Endometrium (tissue), 2 donors: ENCODE measurements at regions not wholly inside any gene's neighbourhood (a gene's known extent, or its start where the extent isn't known, plus 50 kb on each side); places are given as distances from the start of the nearest gene placed in this dataset.
A peak's percentile ranks its signal among the peaks of the same experiment; 100 is the strongest.

ENCODE experiments used
- FAIRE-seq: peaks from 2 replicates; lab custom pipeline; 2012; peaks lifted over from hg19 to GRCh38; lab: Jason Lieb, UNC
- donor health status: control.
- donor health status: control.

DNA sequence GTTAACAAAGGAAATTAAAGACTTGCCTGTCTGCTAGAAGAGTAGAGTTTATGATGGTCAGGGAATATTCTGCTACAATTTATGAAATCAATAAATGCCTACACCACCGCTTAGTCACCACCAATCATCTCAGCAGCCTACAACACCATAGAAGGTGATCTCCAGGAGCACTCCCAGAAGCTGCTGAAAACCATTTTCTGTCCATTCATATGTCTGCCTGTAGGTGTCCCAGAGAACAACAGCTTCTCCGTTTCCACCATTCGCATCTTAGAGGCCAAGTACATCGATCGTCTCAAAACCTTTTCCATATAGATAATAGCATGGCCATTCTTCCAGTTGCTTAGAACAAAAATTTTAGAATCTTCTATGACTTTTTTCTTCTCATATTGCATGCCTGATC, 303.4 kb downstream of the KCNC2 start:
- FAIRE-seq, result no peak

DNA sequence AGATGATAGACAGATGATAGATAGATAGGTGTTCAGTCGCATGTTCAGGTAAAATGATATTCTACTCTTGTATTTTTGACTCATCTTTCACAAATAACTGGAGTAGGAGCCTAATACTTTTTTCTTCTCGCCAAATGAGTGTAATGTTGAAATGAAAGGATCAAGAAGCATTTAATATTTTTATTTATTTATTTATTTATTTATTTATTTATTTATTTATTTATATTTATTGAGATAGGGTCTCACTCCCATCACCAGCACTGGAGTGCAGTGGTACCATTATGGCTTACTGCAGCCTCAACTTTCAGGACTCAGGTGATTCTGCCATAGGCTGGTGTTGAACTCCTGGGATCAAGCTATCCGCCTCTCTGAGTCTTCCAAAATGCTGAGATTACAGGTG, 298.8 kb downstream of the KCNC2 start:
- no peak for FAIRE-seq

DNA sequence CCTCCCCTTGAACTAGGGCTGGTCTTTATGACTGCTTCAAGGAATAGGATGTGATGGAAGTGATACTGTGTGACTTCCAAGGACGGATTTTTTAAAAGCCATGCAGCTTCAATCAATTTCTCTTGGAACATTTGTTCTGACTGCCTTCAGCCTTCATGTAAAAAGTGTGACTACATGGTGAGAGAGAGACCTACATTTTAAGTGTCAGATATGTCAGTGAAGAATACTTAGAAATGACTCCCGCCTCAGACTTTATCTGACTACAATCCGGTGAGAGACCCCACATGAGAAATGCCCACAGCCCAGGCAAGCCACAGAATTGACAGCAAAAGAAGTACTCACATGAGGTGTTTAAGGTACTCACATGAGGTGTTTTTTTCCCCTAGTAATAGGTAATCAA, 295.3 kb downstream of the KCNC2 start:
- no peak for FAIRE-seq

DNA sequence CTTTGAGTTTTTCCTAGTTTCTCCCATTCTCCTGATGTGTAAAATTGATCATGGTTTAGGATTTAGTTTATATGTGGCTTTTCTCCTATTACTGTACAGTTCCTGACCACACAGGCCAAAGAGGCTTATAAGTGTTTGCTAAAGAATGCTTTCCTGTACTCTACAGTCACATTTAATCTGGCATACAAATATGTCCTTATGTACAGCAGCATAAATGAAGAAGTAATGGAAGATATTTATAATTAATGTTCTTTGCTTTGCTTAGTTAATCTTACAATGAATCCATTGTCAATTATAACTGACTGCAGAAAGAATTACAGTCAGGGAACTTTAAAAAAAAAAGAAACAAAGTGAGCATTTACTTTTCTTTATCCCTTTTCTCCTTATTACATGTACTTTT, 293.9 kb downstream of the KCNC2 start:
- no peak for FAIRE-seq

DNA sequence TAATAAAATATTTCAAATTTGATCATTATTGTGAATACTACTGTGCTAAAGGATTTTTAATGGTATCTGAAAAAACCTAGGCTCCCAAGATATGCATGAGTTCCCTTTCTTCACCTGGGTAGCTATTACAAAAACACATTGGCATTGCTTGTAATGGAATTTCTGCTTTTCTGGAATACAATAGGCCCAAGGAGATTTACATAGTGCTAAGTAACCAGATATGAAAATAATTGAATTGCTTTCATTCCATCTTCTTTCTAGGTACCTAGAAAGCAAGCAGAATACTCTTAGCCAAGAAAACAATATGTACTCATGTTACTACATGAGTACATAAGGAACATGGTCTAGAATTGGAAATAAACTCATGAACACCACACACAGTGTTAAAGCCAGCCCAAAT, 291.9 kb downstream of the KCNC2 start:
- no peak for FAIRE-seq

DNA sequence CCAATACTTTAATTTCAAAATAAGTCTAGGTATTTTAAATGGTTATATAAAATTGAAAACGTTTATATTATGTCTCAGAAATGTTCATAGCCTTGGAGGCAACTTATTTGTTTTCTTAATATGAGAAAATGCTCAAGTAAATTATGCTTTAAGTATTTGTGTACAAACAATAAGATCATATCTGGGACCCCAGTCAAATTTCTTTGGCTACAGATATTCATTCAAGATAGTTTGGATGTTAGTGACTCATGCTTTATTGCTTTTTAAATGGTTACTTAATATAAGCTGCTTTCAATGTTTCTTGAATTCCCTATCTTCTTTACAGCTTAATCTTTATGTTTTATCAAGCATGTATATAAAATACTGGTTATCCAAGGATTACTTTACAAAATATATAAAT, 291.3 kb downstream of the KCNC2 start:
- no peak for FAIRE-seq

DNA sequence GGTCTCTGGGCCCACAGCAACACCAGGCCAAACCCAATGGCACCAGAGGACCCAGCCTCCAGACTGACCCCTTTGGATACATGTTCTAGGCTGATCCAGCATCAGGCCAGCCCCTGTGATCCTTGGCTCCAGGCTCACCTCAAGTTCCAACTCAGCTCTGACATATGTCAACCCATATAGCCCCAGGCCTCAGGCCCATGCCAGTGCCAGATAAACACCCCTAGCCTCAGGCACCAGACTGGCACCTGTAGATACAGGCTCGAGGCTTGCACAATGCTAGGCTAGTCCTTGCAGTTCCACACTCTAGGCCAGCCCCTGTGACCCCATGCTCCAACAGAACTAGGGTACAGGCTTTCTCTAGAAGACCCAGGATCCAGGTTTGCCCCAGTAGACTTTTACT, 287.5 kb downstream of the KCNC2 start:
- no peak for FAIRE-seq

DNA sequence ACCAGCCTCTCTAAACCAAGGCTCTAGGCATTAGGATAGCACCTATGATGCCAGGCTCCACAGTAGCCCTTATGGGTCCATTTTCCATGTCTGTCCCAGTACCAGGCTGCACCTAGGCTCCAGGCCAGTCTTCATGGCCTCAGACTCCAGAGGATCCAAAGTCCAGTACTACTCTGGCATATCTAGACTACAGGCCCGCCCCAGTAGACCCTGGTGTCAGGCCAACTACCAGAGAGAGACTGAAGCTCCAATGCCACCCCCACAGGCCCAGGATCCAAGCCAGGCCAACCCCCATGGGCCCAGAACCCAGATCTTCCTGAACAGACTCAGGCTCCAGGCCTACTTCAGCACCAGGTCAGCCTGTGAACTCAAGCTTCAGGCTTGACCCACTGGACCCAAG, 287.0 kb downstream of the KCNC2 start:
- FAIRE-seq, result no peak

DNA sequence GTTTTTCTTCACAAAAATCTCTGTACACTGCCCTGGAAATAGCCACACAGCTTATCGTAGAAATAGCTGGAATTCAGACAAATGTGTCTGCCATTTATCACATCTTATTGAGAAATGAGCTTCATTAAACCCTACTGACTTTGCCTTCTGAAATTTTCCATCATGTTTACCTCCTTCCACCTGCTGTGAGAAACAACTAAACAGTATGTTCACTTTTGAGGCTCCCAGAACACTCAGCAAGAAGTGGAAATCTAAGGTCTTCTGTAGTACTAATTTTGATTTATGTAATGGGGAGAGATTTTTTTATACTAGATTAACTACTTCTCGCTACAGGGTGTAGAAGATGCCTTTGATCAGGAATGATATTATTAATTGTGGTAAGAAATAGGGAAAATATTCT, 268.0 kb downstream of the KCNC2 start:
- no peak for FAIRE-seq

DNA sequence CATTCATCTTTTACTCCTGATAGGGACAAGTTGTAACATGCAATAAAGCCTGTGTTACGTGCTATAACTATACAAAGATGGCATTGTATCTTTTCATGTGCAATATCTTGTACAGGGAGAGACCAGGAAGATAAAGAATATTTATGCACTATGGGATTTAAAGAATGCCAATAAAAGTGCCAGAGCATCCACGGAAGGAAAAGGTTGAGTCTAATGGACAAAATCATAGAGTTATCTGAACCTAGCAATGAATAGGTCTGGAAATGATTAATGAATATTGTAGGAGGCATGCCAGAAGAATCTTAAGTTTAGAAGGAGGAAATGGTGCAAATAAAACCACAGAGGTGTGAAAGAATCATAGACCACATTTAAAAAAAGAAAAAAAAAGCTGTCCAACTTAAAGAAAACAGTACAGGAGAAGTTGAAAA, 263.9 kb downstream of the KCNC2 start:
- no peak for FAIRE-seq

DNA sequence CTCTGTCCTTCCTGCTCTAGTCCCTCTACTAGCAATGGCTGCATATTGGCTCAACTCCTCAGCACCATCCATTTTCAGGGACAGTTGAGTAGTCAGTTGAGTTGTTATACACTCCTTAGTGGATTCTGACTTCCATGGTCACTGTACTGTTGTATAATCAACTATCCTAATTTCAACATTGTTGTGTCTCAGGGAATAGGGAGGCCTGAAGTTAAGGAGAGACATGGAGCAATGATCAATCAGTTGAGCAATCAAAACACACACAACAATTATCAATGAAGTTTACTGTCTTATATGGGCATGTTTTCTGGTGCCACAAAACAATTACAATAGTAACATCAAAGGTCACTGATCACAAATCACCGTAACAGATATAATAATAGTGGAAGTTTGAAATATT, 255.9 kb downstream of the KCNC2 start:
- no peak for FAIRE-seq

DNA sequence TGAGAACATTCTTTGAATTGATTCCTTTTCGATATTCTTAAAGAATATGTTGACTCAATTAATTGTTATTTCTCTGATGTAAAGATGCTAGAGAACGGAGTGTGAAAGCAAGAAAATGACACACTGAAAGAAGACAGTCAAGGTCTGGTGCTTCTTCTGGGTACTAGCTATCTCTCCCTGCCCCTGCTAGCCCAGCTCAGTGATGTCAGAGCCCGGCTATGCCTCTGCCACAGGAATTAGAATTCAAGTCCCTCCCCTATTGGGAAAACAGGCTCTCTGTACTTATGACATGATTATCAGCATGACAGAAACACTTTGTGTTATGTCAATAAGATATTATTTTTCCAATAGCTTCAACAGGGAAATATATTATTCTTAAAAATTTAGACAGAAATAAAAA, 252.4 kb downstream of the KCNC2 start:
- FAIRE-seq, result no peak

DNA sequence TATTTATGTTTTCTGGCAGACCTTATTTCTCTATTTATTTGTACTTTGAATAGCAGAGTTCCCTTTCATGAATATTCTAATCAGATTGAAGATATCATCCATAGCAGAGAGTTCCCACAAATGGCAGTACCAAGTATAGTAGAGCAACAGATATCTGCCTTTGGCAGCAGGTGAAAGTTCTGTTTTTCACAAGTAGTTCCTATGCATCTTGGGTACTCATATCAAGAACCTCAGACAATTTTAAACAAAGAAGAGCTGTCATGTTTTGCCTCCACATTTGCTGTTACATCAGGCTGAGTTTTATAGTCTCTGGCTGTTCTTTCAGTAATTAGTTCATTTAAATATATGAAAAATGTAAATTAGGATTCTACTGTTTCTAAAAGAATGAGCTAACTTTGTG, 252.0 kb downstream of the KCNC2 start:
- no peak for FAIRE-seq

DNA sequence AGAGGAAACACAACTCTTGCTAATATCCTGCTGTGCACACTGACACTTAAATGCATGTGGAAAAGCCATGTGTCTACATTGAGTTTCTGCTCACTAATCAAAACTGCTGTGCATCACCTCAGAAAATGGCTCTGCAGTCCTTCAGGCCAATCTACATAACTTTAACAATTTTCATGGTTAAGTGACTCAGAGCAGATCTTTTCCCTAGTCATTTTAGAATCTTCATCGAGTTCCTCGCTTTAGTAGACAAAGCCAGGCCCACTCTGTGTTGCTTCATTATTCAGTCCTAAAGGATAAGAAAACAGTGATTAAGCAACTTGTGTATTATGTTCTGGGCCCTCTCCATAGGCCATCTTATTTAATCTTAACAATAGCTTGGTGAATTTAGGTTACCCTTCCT, 250.0 kb downstream of the KCNC2 start:
- FAIRE-seq, result no peak

DNA sequence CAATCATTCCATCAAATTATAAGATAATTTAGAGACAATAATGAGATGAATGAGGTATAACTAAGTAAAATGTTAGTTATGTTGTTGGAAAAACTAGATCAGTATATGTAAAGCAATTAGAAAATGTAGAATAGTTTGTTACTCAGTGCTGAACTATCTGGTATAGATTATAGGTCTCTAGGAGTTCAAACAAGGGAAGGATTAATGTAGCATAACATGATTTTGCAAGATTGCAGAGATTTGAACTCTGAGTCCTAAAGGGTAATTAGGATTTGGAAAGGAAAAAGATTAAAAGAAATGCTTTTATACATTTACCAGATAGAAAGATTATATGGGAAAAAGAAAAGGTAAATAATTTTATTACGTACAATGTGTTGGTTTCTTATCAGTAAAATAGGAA, 246.3 kb downstream of the KCNC2 start:
- FAIRE-seq, result no peak

DNA sequence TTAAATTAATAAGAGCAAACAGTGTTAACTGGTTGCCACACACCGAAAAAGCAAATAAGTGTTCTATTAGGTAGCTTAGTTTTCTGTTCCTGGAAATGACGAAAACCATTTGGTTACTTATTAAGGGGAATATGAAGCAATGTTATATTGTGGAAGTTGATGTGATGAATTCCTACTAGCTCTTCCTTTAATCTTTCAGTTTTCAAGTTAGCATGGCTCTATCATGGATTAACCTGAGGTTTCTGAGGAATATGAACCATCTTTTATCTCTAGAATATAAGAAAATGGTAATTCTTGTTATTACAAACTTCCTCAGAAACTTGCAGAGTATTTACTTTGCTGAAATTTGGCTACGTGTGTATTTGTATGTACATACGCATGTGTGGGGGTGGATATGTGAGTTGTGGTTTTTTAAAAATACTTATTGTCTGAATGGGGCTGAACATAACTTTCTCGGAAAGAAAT, 245.7 kb downstream of the KCNC2 start:
- no peak for FAIRE-seq

DNA sequence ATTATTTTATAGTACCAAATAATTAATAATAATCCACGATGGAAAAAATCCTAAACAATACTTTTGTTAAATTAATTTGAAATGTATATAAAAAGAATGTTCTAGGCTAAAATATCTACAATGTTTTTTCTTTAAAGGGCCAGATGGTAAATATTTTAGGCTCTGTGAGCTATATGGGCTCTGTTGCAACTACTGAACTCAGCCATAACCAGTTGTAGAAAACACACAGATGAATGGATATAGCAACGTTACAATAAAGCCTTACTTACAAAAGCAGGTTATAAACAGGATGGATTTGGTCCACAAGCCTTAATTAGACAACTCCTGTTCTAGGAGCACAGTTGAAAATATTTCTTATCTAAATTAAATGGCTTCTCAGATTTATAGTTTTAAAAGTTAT, 245.2 kb downstream of the KCNC2 start:
- no peak for FAIRE-seq

DNA sequence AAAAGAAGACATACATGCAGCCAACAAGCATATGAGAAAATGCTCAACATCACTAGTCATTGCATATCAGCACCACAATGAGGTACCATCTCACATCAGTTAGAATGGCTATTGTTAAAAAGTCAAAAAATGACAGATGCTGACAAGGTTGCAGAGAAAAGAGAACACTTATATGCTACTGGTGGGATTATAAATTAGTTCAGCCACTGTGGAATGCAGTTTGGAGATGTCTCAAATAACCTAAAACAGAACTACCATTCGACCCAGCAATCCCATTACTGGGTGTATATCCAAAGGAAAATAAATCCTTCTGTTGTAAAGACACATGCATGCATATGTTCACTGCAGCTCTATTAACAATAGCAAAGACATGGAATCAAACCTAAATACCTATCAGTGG, 238.4 kb downstream of the KCNC2 start:
- FAIRE-seq, result no peak

DNA sequence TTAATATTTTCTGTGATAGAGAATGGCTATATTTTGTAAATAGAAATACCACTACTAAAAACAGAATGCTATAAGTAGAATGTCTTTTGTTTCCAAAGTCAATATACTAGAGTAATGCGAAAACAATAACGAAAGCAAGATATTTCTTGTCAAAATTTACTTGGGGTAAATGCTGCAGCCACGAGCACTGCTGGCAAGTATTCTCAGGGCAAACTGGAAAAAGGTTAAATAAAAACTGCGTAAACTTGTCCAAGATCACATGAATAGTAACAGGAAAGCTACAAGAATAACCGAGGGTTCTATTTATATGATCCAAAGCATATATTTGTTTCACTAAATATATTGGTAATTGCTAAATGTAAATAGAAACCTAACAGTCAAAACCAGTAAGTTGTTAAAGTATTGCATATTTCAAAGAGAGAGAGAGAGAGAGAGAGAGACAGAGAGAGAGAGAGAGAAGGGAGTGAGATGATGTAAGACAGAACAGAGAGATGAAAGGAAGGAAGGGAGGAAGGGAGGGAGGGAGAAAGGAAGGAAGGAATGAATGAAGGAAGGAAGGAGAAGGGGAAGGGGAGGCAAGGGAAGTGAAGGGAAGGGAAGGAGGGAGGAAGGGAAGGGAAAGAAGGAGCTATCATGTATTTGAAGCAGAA, 231.7 kb downstream of the KCNC2 start:
- FAIRE-seq, result no peak

DNA sequence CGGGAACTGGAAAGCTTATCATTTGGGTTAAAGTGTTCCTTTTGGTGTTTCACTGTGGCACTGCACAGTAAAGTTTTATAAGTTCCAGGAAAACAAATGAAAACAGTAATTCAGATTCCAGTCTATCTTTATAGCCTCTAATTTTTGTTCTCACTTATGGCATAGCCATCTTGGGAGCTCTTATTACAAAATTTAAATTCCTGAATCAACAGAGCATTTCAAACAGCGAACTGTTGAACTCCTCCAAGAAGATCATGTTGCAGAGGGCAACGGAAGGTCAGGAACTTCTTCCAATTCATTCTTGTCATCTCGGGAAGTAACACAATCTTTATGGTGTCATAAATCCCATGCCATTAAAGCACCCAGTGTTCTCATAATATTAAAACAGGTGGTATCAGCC, 229.1 kb downstream of the KCNC2 start:
- peak; percentile 99 for FAIRE-seq

DNA sequence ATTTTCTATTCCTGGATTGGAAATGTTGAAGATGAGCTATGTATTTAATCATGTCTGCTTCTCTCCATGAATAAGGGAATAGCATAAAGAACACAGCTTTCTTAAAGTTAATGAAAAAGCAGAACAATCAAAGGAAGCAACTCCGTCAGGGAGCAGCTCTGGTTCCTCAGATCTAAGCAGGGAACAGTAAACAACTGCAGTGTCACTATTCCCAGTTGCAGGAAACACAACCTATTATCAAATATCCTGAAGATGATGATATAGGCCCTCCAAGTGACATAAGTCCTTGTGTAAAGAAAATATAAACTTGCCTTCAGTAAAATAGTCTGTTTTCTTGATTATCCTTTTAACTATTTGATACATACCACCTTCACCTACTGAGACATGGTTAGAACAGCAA, 228.1 kb downstream of the KCNC2 start:
- FAIRE-seq, result no peak

DNA sequence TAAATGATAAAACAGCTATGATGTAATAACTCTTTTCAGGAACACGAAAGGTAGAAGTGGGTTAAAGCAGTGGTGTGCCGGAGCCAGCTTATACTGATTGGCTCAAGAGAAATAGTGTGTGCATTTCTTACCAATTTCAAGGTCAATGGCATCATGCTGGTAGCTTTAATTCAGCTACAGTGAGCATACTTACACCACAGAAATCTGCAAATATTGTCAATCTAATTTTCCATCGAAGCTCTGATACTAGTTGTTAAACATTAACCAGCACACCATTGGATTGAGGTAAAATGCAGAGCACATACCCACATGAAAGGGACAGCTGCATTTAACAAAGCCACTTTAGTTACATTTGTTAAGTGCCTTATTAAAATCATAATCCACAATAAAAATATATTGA, 225.7 kb downstream of the KCNC2 start:
- no peak for FAIRE-seq

DNA sequence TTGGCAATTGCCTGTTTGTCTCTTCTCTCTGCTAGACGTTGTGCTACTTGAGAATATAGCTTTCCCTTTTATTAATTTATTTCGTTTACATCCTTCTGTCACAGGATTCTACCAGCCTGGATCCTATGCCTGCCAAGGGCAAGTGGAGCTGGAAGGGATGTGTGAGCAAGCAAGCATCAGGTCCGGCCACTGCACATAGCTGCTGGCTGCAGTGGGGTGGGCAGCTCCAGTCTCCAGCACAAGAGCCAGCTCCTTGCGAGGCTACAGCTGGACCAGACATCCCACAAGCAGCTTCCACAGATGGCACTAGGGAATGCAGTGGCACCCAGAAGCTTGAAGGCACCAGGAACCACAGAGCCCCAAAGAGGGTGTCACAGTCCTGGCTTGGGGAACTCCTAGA, 225.0 kb downstream of the KCNC2 start:
- FAIRE-seq, result no peak

DNA sequence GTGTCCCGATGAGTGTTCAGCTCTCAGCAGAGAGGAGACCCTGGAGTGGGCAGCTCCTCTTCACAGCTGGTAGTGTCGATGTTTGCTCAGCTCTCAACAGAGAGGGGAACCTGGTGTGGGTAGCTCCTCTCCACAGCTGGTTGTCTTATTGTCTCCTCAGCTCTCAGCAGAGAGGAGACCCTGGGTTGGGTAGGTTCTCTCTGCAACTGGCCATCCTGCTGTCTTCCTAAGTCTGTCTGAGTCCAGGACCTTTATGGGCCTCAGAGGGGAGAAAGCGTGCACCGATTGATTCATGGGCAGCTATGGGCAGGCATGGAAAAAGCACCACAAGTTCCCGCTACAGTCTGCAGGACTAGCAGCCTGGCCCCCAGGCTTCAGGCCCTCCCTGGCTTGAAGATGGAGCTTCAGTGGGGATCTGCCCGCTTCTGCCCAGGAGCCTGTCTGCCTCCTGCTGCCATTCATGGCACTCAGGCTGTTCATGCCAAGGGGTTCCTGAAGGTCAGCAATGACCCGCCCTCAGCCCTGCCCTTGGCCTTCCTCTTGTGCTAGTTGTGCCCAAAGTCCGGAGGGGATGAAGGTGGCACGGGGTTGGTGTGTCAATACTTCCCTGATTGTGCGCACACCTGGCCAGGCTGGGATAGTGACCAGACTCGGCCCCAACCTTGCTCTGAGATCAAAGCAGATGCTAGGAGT, 224.2 kb downstream of the KCNC2 start:
- no peak for FAIRE-seq
